ENCODE measurements at regions not wholly inside any gene's neighbourhood (a gene's known extent, or its start where the extent isn't known, plus 50 kb on each side); places are given as distances from the start of the nearest gene placed in this dataset.

DNA sequence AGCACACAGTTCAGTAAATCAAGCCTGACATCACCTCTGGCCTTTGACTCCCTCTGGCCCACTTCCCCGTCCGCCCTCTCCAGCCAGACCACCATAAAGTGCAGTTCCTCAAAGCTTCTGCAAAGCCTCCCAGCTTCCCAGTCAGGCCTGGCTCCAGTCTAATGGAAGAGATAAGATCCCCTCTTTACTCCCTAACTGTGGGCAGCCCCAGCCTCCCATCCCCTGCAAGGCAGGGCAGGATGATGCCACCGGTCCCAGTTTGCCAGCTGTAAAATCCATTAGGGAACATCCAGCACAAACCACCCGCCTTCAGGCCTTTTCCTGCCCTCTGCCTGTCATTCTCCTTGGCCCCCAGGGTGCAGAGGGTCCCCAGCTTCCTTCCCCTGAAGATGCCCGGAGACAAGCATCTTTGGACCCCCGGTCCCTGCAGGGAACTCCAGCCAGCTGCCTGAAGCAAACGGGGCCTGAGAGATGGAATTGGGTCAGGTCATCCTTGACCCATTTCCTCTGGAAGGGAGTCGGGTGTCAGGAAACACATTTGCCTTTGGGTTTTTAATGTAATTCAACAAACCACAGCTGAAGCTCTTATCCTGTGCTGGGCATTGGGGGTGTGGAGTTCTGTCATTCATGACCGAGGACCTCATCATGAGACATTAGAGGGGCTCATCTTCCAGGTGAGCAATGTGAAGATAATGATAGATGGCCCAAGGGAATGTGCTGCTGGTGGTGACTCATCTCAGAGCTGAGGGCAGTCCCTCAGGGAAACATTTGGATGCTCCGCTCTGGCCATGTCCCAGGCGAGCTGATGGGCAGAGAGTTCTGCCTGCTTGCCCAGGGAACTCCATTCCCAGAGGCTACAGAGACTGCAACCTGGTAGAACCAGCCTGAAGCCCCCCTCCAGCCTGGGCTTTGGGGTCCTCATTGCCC is 93.8 kb upstream of the CLMN start:
- no peak for DNase-seq (ENCODE audit: low read depth in 2 of 2)

DNA sequence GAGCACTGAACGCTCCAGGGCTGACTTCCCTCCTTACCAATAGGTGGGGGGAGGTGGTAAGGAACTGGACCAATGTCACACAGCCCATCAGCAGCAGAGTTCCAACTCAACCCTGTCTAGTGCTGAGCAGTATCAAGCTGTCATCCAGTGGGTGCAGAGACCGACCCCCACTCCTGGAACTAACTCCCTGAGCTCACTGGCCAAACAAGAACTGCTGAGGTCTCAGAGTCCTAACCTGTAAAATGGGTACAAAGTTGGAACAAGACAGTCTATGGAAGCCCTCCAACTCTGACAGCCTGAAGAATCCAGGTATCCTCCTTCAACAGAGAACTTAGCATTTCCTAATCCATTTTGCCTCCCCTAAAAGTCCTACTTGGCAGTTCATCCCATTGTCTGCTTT is 91.1 kb upstream of the CLMN start:
- DNase-seq (ENCODE audit: low read depth in 2 of 2), result no peak

GRCh38 chr14:95409477-95410272 is 90.0 kb upstream of the CLMN start:
- DNase-seq (ENCODE audit: low read depth in 2 of 2), result no peak

DNA sequence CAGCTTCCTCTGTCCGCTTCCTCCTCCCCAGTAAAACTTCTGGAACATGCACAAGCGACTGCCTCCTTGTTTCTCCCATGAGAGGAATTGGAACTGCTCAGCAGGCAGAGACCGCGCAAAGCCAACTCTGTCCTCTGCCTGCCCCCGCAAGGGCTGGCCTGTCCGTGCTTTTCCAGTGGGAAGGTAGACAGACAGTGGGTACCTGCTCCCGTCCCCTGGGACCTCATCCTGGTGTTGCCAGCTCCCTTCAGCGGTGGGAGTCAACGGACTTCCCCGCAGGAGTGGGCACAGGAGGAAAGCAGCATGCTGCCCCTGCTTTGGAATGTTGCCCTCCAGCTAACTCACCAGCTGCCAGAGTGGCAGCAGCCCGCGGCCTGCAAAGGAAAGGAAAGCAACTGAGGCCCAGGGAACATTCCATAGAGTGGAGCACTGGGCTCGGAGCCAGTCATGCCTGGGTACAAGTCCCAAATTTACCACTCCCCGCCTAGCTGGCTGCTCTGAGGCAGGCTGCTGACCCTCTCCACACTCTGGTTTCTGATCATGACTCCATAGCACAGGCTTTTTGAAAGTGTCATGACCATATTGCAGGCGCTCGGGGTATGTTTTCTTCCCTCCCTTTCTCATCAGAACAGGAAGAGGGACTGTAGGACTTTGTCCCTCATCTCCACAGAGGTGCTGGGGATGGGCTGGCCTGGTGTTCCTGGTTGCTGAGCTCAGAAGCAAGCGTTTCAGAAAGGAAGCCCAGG is 89.2 kb upstream of the CLMN start:
- DNase-seq (ENCODE audit: low read depth in 2 of 2), result no peak

DNA sequence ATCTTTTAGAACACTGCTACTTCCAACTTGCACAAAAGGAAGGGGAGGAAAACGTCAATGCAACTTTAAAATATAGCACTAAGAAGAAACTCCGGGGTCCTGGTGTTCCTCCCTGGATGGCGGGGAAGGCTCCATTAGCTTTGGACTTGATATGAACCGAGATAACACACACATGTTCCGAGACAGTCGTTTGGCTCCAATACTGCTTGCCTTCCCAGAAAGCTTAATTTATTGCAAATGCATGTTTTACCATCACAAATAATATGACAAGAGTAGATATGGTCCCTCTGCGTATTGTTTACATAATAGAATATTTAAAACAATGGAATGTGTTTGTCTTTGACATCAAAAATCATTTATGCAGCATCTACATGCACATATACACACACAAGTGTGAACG is 87.6 kb upstream of the CLMN start:
- DNase-seq (ENCODE audit: low read depth in 2 of 2), result no peak

GRCh38 chr14:95406756-95407277 is 87.1 kb upstream of the CLMN start:
- no peak for DNase-seq (ENCODE audit: low read depth in 2 of 2)

DNA sequence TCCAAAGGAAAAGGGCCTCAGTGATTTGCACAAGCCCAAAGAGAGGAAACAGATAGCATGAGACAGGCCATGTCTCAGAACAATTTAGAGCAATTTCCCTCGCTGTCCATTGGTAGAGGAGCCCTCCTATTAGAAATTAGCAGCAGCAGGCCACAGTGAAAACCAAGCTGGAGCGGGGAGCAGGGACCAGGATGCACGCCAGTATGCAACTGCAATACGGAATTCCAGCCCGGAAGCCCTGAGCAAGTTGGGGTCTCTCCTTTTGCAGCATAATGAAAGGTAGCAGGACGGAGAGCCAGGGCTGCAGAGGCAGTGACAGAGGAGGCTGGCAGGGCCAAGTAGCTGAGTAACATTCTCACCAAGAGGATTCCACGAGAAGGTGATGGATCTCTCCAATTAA is 84.9 kb upstream of the CLMN start:
- DNase-seq (ENCODE audit: low read depth in 2 of 2), result no peak

DNA sequence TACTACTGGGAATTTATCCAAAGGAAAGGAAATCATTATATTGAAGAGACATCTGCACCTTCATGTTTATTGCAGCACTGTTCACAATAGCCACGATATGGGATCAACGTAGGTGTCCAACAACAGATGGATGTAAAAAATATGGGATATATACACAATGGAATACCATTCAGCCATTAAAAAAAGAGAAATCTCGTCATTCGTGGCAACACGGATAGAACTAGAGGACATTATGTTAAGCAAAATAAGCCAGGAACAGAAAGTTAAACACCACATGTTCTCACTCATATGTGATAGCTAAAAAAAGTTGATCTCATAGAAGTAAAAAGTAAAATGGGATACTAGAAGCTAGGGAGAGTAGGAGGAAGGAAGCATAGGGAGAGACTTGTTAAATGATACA is 82.9 kb upstream of the CLMN start:
- no peak for DNase-seq (ENCODE audit: low read depth in 2 of 2)

- DNase-seq (ENCODE audit: low read depth in 2 of 2), result no peak
These were observed 82.5 kb upstream of the CLMN start for GRCh38 chr14:95402176-95402575.

GRCh38 chr14:95398630-95399547 is 79.2 kb upstream of the CLMN start:
- no peak for DNase-seq (ENCODE audit: low read depth in 2 of 2)

- no peak for DNase-seq (ENCODE audit: low read depth in 2 of 2)
These were observed 77.6 kb upstream of the CLMN start for GRCh38 chr14:95397325-95397724.

DNA sequence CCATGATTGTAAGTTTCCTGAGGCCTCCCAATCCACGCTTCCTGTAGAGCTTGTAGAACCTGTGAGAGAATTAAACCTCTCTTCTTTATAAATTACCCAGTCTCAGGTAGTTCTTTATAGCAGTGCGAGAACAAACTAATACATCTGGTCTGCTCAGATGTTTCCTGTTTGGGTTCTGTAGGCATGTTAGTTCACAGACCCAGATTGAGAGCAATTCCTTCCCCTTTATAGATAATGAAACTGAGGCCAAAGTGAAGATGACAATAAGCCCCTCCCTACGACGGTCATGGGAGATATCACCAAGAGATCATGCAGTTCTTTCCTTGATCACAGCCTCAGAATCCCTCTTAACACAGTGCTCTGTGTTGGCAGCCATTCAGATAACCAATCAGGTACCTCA is 76.5 kb upstream of the CLMN start:
- DNase-seq (ENCODE audit: low read depth in 2 of 2), result no peak

DNA sequence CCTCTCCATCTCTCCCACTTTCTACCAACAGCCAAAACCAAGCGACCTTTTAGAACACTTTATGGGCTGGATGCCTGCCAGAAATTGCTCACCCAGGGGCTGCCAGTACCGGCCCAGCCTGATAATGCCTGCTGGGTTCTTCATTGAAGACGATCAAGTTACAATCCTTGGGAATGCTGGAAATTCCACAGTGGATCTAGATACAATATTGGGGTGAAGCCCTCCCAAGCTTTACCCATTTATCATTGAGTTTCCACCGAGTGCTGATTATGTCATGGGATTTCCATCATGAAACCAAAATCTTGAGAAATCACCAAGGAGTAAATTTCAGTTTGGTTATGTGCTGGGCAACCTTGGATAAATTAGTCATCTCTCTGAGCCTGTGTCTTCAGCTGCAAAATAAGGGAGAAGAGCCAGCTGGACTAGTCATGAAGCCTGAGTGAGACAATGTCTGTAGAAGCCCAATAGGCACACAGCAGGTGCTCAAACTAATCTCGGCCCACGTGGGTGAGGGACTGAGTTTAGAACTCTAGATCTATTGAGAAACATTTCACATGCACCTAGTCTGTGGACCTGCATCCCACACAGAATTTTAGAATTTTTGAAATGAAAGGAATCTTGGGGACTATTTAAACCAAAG is 75.5 kb upstream of the CLMN start:
- no peak for DNase-seq (ENCODE audit: low read depth in 2 of 2)

DNA sequence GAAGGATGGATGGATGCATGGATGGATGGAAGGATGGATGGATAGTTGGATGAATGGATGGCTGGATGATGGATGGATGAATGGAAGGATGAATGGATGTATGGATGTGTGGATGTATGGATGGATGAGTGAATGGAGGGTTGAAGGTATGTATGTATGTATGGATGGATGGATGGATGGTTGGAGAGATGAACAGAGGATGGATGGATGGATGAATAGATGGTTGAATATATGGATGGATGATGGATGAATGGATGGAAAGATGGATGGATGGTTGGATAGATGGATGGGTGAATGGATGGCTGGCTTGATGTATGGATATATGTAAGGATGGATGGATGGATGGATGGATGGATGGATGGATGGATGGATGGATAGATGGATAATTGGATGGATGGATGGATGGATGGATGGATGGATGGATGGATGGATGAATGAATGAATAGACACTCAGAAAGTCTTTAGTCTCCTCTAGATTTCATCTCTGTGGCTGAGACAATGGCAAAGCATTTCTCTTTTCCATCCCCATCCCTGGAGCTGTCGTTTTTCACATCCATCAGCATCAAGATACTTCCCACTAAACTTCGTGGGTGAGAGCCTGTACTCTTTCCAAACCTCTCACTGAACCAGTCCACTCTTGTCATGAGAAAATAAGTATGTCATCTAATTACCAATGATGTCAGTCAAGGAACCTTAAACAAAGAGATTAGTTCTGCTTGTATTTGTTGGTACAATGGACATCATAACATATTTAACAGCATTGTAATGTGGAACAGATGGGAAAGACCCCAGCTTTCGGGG is 74.8 kb upstream of the CLMN start:
- DNase-seq (ENCODE audit: low read depth in 2 of 2), result no peak

GRCh38 chr14:95392841-95393240 is 73.1 kb upstream of the CLMN start:
- no peak for DNase-seq (ENCODE audit: low read depth in 2 of 2)

DNA sequence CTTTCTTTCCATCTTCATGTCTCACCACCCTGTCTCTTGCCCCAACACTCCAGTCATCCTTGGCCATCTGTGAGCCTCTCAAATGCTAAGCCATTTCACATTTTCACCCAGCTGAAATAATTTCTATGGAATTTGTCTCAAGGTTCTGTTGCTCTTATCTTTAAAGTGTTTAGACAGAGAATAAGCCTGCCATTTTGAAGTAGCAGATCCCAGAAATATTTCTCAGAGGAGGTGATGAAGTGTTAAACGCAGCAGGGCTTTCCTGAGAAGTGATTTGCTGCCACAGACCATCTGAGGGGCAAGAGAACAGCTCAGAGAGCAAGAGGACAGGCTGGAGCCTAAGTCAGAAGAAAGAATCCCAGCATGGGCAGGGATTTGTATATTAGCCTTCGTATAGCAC is 71.6 kb upstream of the CLMN start:
- DNase-seq (ENCODE audit: low read depth in 2 of 2), result no peak

- DNase-seq (ENCODE audit: low read depth in 2 of 2), result no peak
These were observed 69.8 kb upstream of the CLMN start for GRCh38 chr14:95389471-95390011.

DNA sequence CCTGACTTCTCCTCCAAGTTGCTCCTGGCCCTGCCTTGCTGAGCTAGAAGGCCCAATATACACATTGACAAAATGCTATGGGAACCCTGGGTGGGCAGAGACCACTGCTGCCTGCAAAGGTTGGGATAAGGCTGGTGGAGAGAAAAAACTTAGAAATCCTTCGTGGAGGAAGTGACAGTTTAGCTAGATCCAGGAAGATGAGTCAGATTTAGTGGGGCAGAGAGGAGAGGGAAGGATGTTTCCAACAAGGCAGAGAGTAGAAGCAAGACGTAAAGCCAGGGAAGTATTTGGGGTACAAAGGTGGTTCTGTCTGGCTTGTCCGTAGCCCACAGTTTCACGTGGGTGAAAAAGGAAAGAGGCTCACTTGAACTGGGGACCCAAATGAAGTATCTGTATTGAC is 69.0 kb upstream of the CLMN start:
- no peak for DNase-seq (ENCODE audit: low read depth in 2 of 2)

DNA sequence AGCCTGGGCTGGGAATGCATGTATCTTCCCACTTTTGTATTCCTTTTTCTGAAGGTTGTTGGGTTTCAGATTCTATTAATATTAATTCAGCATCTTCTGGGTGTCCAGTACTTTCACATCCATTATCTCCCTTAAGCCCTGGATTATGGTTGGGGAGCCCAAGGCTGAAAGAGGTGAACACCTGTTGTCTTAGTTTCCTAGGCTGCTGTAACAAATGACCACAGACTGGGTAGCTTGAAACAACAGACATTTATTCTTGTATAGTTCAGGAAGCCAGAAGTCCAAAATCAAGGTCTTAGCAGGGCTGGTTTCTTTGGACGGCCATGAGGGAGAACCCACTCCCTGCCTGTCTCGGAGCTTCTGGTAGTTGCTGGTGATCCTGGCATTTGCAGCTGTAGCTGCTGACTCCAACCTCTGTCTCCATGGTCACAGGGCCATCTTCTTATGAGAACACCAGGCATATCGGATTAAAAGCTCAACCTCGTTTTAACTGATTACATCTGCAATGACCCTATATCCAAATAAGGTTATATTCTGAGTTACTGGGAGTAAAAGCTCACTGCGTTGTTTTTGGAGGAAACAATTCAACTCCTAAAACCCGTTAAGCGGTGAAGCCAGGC is 68.2 kb upstream of the CLMN start:
- DNase-seq (ENCODE audit: low read depth in 2 of 2), result no peak

Measured in activated CD4-positive, alpha-beta T cell treated with anti-CD3 and anti-CD28 coated beads for 24 hours (primary cell).